Loucy (cell line): ENCODE measurements at regions not wholly inside any gene's neighbourhood (a gene's known extent, or its start where the extent isn't known, plus 50 kb on each side); places are given as distances from the start of the nearest gene placed in this dataset.

ENCODE experiments used
- CTCF ChIP-seq: fragments of 200-600 bp; sonication (generic); conservative IDR thresholded peaks from 2 replicates; pipeline ENCODE4 v1.5.1; 2014; ENCODE audit warnings: mild to moderate bottlenecking, antibody characterized with exemption, low read length
- EZH2phosphoT487 ChIP-seq: fragments of 200-600 bp; IDR thresholded peaks from 2 replicates; pipeline ENCODE4 v1.6.1; 2018; ENCODE audit warnings: antibody characterized with exemption, mild to moderate bottlenecking, moderate library complexity, borderline replicate concordance

GRCh38 chr19:21612403-21612872, 107.0 kb downstream of the ZNF429 start:
- no peak for TF ChIP-seq EZH2phosphoT487
- no peak for TF ChIP-seq CTCF
